SIG-M5 treated with dmso at 0.1 percent for 504 hours (cell line): ENCODE measurements at regions not wholly inside any gene's neighbourhood (a gene's known extent, or its start where the extent isn't known, plus 50 kb on each side); places are given as distances from the start of the nearest gene placed in this dataset.
"Not testable (repeated sequence)": the region's sequence is repeated elsewhere in the genome, so short reads cannot be mapped to it uniquely, and the experiment has no call there.

Source experiments
- DNase-seq: peaks from one replicate; lab custom pipeline; 2025; ENCODE audit not compliant: unreplicated experiment; lab: John Stamatoyannopoulos, UW

DNA sequence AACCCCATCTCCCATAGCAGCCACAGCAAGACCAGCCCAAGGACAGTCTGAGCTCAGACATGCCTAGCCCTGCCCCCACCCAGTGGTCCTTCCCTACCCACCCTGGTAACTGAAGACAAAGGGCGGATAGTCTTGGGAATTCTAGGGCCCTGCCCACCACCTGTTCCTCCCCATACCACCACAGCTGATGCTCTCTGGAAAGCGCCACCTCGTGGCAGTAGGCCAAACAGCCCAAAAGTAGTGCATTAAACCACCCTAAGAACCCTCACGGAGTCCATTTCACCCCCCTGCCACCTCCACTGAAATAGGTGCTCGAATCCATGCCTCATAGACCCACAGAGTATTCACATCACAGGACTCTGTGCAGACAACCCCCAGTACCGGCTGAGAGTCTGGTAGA lies 1021.4 kb downstream of the CDH8 start:
- DNase-seq, result no peak

DNA sequence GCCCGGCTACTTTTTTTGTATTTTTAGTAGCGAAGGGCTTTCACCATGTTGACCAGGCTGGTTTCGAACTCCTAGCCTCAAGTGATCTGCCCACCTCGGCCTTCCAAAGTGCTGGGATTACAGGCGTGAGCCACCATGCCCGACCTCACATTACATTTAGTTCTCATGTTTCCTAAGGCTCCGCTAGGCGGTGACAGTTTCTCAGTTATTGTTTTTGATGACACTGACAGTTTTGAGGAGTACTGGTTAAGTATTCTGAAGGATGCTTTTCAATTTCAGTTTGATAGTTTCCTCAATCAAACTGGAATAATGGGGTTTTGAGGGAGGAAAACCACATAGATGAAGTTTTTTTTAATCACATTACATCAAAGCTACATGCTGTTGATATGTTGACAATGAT lies 1028.5 kb downstream of the CDH8 start:
- no peak for DNase-seq

- DNase-seq, result no peak
Observed at GRCh38 chr16:61005952-61006351, 1030.3 kb downstream of the CDH8 start.

- no peak for DNase-seq
Observed at GRCh38 chr16:61002479-61003204, 1033.6 kb downstream of the CDH8 start.

DNA sequence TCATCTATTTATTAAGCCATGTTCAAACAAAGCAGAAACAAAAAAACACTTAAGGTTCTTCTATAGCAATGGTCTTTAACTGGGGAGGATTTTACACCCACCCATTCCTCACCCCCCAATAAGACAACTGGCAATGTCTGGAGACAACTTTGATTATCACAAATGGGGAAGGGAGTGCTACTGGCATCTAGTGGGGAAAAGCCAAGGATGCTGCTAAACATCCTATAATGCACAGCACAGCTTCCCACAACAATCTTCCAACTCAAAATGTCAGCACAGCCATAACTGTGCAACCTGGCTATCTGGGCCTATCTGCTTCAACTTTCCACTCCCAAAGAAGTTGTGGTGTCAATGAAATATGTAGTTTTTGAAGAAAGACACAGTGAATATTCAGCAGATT lies 1044.4 kb downstream of the CDH8 start:
- DNase-seq, result no peak

DNA sequence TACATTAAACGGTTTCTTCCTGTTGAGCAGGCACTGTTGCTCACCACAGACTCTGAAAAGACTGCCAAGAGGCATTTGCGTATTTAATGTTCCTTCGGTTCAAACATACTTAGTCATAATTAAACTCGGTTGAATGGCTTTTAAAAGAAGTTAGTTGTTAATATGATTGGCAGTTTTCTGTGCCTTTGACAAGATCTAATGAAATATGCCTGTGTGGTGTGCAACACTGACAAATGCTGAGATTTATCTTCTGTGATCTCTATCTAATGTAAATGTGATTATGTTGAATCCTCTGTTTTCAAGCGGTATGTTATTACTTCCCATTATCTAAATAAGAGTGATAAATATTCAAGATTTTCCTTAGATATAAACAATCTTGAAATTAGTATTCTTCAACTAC lies 1046.6 kb downstream of the CDH8 start:
- DNase-seq, result no peak

DNA sequence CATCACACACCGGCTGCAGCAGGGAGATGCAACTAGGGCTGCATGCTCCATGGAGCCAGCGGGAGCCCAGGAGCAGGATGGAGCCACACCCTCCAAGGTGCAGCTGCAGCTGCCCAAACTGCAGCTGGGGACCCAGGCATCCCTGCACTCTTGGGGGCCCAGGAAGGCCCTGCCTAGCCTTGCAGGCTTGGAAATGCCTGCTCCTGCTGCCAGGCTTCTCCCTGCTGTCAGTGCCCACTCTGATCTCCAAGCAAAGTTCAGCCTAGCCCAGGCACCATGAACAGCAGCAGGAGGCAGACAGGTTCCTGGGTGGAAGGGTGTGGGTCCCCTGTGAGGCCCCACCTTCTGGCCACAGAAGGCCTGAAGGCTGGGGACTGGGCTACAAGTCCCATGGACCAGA lies 1057.1 kb downstream of the CDH8 start:
- no peak for DNase-seq

DNA sequence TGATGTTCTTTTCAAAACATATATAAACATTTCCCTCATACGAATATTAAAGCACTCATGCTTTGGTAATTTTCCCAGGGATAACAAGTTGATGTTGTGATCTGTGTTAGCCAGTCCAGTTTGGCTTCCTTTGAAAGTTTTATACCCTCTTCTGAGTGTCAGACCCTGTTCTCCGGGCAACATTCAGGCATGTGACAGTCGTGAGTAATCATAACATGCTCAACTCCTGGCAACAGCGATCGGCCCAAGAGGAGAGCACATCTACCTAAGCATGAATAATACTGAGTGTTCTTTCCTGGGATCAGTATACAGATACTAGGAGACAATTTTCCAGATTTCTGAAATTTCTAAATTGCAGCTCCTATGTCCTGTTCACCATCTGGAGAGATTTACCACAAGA lies 1086.4 kb downstream of the CDH8 start:
- DNase-seq, result no peak

- DNase-seq, result no peak
Observed at GRCh38 chr16:60945225-60945624, 1091.0 kb downstream of the CDH8 start.

- not testable (repeated sequence) for DNase-seq
Observed at GRCh38 chr16:60936189-60936588, 1100.0 kb downstream of the CDH8 start.

DNA sequence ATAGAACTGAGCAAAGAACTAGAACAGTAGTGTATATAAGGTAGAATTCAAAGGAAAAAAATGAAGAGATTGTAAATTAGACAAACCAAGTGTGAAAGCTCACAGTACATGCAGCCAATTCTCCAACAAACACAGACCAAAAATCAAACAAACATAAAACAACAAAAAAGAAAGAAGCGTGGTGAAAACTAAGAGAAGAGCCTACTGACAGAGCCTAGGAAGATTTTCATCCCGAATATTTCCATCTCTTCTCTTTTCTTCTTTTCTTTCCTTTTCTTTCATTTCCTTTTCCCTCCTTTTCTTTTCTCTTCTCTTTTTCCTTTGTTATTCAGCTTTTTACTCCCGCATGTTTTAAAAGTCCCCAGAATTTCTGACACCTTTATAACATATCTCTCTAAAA lies 1103.6 kb downstream of the CDH8 start:
- DNase-seq, result no peak

DNA sequence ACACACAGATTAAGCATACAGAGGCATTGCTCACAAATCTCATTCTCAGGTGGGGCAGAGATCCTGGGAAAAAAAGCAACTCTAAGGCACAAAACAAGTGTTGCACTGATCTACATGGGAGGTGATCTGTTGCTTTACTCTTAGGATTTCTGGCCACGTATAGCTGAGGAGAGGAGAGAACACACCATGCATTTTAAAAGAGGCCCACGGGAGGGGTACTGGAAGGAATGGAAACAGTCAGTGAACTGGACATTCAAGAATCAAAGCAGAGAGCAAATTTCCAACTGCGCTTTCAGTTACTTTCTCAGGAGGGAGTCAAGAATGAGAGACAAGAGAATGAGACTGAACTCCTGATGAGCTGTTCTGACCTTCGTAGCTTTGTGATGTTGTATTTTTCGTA lies 1105.9 kb downstream of the CDH8 start:
- DNase-seq, result no peak

GRCh38 chr16:60922920-60923319 lies 1113.3 kb downstream of the CDH8 start:
- no peak for DNase-seq

DNA sequence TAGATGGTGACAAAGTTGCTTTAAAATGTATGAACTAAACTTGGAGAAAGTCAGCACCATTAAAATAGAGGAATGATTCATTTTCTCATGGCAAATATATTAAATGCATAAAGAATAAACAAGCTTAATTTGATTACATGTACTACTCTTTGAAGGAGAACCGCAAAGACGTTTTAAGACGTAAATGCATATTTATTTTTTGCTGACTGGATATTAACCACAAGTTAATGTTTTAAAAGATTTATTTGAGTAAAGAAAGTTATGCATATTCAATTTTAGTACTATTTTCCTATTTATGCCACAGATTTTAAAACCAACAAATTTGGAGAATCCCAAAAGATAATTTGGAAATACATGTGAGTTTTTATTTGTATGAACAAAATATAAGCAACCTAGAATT lies 1121.9 kb downstream of the CDH8 start:
- DNase-seq, result no peak

DNA sequence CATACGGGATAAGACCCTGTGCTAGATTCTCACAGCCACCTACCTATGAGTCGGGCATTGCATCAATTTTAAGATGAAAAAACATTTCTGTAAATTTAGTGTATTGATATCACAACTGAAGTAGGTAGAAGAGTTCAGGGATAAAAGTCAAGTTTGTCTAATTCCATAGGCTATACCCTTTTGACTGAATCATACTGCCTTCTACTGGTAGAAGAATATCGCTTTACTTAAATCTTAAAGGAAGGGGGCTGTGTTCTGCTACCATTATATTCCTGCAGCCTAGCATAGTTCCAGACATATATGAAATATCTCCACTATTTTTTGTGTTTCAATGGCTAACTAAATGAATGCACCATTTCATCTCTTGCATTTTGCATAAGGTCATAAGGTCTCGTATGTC lies 1128.6 kb downstream of the CDH8 start:
- no peak for DNase-seq

- DNase-seq, result no peak
Observed at GRCh38 chr16:60905811-60906210, 1130.4 kb downstream of the CDH8 start.

DNA sequence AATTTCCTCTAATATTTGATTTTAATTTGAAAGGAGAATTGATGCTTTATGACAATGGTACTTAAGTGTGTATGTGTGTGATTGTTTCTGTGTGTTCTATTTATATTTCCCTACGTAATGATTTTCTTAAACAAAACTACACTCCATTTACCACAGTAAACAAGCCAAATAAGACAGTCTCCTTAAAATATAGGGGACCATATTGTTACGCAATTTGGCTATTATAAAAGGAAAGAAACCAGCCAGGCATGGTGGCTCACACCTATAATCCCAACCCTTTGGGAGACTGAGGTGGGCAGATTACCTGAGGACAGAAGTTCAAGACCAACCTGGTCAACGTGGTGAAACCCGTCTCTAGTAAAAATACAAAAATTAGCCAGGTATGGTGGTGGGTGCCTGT lies 1134.1 kb downstream of the CDH8 start:
- no peak for DNase-seq

- DNase-seq, result no peak
Observed at GRCh38 chr16:60882816-60883215, 1153.4 kb downstream of the CDH8 start.

GRCh38 chr16:60852635-60853034 lies 1183.6 kb downstream of the CDH8 start:
- DNase-seq, result no peak

DNA sequence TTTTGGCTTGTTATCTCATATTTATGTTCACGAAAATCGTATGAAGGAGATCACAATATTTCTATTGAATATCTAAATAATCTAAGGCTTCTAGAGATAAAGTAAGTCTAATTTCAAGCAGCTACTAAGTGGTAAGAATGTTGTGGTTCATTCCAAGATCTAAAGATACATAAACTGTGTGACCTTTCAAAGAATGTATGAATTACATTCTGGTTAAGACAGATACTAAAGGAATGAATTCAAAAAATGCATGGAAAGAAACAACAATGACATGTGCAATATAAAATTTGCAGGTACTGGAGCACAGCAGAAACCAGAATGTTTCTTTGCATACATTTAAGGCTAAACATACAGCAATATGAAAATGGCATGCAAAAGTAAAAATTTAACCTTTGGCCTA lies 1214.6 kb downstream of the CDH8 start:
- no peak for DNase-seq

GRCh38 chr16:60820361-60820760 lies 1215.9 kb downstream of the CDH8 start:
- DNase-seq, result no peak

- DNase-seq, result no peak
Observed at GRCh38 chr16:60818465-60818864, 1217.8 kb downstream of the CDH8 start.

DNA sequence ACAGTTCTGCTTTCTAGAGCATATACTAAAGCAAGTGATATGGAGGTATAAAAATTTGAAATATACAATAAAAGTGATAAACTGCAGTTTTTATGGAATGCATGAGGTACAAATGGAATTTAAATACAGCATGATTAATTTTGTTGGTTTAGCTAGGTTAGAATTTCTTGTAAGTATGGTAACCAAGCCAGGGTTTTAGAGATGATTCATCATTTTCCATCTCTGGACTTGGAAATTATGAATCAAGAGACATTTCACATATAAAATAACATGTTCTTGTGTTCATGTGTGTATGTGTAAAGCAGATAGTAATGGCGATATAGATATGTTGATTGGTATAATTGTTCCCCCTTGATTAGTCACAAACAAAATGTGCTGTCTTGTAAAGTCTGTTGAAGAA lies 1219.8 kb downstream of the CDH8 start:
- no peak for DNase-seq
